ENCODE measurements at regions not wholly inside any gene's neighbourhood (a gene's known extent, or its start where the extent isn't known, plus 50 kb on each side); places are given as distances from the start of the nearest gene placed in this dataset.
"Not testable (repeated sequence)": the region's sequence is repeated elsewhere in the genome, so short reads cannot be mapped to it uniquely, and the experiment has no call there.

GRCh38 chr12:131304642-131305041 lies 350.9 kb downstream of the ADGRD1 start:
- not testable (repeated sequence) for TF ChIP-seq POLR2A, CTCF (IDR thresholded peaks at IDR 0.05)

Measured in uterus (tissue), 2 donors.